ENCODE measurements at regions not wholly inside any gene's neighbourhood (a gene's known extent, or its start where the extent isn't known, plus 50 kb on each side); places are given as distances from the start of the nearest gene placed in this dataset.
"Not testable (repeated sequence)": the region's sequence is repeated elsewhere in the genome, so short reads cannot be mapped to it uniquely, and the experiment has no call there.

- no peak for DNase-seq
These were observed 255.9 kb upstream of the IRX1 start for GRCh38 chr5:3339798-3340115.

- DNase-seq, result no peak
These were observed 256.4 kb upstream of the IRX1 start for GRCh38 chr5:3339092-3339797.

- DNase-seq, result no peak
These were observed 257.7 kb upstream of the IRX1 start for GRCh38 chr5:3337812-3338541.

GRCh38 chr5:3336666-3337065 lies 259.0 kb upstream of the IRX1 start:
- no peak for DNase-seq

GRCh38 chr5:3335301-3335700 lies 260.3 kb upstream of the IRX1 start:
- no peak for DNase-seq

- no peak for DNase-seq
These were observed 261.8 kb upstream of the IRX1 start for GRCh38 chr5:3333836-3334235.

GRCh38 chr5:3333105-3333504 lies 262.5 kb upstream of the IRX1 start:
- DNase-seq, result no peak

GRCh38 chr5:3331819-3332218 lies 263.8 kb upstream of the IRX1 start:
- no peak for DNase-seq

- DNase-seq, result no peak
These were observed 265.2 kb upstream of the IRX1 start for GRCh38 chr5:3330442-3330841.

- DNase-seq, result no peak
These were observed 266.2 kb upstream of the IRX1 start for GRCh38 chr5:3329427-3329826.

- no peak for DNase-seq
These were observed 268.8 kb upstream of the IRX1 start for GRCh38 chr5:3326841-3327232.

GRCh38 chr5:3325972-3326840 lies 269.4 kb upstream of the IRX1 start:
- DNase-seq, result no peak

GRCh38 chr5:3325201-3325971 lies 270.2 kb upstream of the IRX1 start:
- DNase-seq, result peak; percentile 35

- DNase-seq, result no peak
These were observed 271.1 kb upstream of the IRX1 start for GRCh38 chr5:3324421-3325101.

GRCh38 chr5:3323966-3324365 lies 271.7 kb upstream of the IRX1 start:
- DNase-seq, result not testable (repeated sequence)

- no peak for DNase-seq
These were observed 272.5 kb upstream of the IRX1 start for GRCh38 chr5:3323144-3323543.

- no peak for DNase-seq
These were observed 273.0 kb upstream of the IRX1 start for GRCh38 chr5:3322642-3323041.

- DNase-seq, result no peak
These were observed 273.7 kb upstream of the IRX1 start for GRCh38 chr5:3321923-3322322.

GRCh38 chr5:3321119-3321760 lies 274.4 kb upstream of the IRX1 start:
- no peak for DNase-seq

- DNase-seq, result no peak
These were observed 275.2 kb upstream of the IRX1 start for GRCh38 chr5:3320317-3320875.
